ENCODE measurements at regions not wholly inside any gene's neighbourhood (a gene's known extent, or its start where the extent isn't known, plus 50 kb on each side); places are given as distances from the start of the nearest gene placed in this dataset.

DNA sequence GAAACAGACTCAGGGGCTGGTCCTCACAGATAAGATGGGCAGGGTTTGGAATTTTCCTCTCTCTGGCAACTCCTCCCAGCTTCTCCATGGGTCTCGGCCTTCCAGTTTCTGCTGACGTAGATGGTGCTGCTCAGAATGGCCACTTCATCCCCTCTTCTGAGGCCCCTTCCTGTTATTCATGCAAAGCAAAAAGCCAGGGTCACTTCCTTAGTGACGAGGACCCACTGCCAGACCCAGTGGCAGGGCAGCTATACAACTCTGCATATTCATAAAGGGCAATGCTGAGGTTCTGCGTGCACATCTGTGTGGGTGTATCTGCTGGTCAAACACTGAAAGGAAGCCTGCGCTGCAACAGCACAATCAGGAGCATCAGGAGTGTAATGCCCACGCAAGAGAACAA is 108.8 kb downstream of the WSCD1 start:
- Histone ChIP-seq H3K4me1 (ENCODE audit: control insufficient read depth, insufficient read depth, low read length) (no peaks in the 10 kb centered on the region), H3K36me3 (ENCODE audit: control insufficient read depth in 2 of 2, insufficient read depth in 1 of 2, low read length in 2 of 2) (no peaks in the 10 kb centered on the region), H3K9me3 (ENCODE audit: control insufficient read depth, insufficient read depth, low read depth, low read length) (no peaks in the 10 kb centered on the region), H3K27ac (ENCODE audit: extremely low read depth, low read depth, low read length) (no peak overlapping the region), H3K4me3 (ENCODE audit: low read depth, low read length) (no peak overlapping the region)
- CTCF ChIA-PET: interaction anchor here (0.7 kb wide), 1 partner anchor 8 kb away, joined by 3 read pairs; no protein-coding TSS in a partner anchor
- POLR2A ChIA-PET: no interaction called here
- TF ChIP-seq SP7 (tag by site-specific recombination; IDR thresholded peaks at IDR 0.05): no peak
- TF ChIP-seq, protein P1, sequence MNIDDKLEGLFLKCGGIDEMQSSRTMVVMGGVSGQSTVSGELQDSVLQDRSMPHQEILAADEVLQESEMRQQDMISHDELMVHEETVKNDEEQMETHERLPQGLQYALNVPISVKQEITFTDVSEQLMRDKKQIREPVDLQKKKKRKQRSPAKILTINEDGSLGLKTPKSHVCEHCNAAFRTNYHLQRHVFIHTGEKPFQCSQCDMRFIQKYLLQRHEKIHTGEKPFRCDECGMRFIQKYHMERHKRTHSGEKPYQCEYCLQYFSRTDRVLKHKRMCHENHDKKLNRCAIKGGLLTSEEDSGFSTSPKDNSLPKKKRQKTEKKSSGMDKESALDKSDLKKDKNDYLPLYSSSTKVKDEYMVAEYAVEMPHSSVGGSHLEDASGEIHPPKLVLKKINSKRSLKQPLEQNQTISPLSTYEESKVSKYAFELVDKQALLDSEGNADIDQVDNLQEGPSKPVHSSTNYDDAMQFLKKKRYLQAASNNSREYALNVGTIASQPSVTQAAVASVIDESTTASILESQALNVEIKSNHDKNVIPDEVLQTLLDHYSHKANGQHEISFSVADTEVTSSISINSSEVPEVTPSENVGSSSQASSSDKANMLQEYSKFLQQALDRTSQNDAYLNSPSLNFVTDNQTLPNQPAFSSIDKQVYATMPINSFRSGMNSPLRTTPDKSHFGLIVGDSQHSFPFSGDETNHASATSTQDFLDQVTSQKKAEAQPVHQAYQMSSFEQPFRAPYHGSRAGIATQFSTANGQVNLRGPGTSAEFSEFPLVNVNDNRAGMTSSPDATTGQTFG (tag by site-specific recombination; IDR thresholded peaks at IDR 0.05; ENCODE audit: borderline replicate concordance): no peak
- no peak for TF ChIP-seq ZBTB17 (tag by site-specific recombination; IDR thresholded peaks at IDR 0.05)
- no peak for TF ChIP-seq RBAK (tag by site-specific recombination; IDR thresholded peaks at IDR 0.05)
- TF ChIP-seq, protein P2, sequence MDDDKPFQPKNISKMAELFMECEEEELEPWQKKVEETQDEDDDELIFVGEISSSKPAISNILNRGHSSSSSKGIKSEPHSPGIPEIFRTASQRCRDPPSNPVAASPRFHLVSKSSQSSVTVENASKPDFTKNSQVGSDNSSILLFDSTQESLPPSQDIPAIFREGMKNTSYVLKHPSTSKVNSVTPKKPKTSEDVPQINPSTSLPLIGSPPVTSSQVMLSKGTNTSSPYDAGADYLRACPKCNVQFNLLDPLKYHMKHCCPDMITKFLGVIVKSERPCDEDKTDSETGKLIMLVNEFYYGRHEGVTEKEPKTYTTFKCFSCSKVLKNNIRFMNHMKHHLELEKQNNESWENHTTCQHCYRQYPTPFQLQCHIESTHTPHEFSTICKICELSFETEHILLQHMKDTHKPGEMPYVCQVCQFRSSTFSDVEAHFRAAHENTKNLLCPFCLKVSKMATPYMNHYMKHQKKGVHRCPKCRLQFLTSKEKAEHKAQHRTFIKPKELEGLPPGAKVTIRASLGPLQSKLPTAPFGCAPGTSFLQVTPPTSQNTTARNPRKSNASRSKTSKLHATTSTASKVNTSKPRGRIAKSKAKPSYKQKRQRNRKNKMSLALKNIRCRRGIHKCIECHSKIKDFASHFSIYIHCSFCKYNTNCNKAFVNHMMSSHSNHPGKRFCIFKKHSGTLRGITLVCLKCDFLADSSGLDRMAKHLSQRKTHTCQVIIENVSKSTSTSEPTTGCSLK (tag by site-specific recombination; IDR thresholded peaks at IDR 0.05): no peak

DNA sequence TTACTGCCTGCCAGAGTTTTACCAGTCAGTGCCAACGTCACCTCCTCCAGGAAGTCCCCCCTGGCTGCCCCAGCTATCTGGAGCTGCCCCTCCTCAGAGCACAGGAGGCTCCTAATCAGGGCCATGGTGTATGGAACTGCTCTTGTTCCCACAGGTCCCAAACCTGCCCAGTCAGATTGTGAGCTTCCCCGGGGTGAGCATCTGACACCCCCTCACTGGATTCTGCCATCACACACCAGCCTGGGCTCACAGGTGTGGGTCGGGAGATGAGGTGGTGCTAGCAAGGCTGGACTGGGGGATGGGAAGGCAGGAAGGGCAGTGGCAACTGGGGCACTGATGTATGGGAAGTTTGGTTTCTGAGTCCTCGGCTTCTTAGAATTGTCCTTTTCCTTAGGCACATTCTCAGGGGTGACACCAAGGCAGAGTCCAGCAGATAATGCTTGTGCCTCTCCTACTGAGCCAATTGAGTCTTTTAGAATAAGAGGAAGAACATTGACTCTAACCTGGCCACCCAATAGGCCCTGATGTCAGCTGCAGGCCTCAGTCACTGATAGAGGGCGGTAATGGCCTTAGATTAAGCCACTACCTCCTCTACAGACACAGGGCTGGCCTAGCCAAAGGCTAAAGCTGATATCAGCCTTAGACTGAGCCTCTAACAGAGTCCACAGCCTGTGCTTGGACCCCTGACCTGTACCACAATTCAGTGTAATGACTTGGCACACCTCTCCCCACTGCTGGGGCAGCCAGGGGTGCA is 107.9 kb downstream of the WSCD1 start:
- no peak overlapping the region for H3K4me3 ChIP-seq (ENCODE audit: low read depth, low read length)
- ChIA-PET POLR2A (no interaction called here), CTCF (interaction anchor here (0.6 to 0.7 kb wide), 3 partner anchors 9 to 586 kb away, joined by 3 to 4 read pairs (median 3); no protein-coding TSS in a partner anchor)

More for the DNA sequence above, 107.9 kb downstream of the WSCD1 start:
- Histone ChIP-seq H3K27ac (ENCODE audit: extremely low read depth, low read depth, low read length) (no peak overlapping the region), H3K9me3 (ENCODE audit: control insufficient read depth, insufficient read depth, low read depth, low read length) (no peaks in the 10 kb centered on the region), H3K4me1 (ENCODE audit: control insufficient read depth, insufficient read depth, low read length) (no peaks in the 10 kb centered on the region), H3K36me3 (ENCODE audit: control insufficient read depth in 2 of 2, insufficient read depth in 1 of 2, low read length in 2 of 2) (no peaks in the 10 kb centered on the region)
- TF ChIP-seq SP3 (tag by site-specific recombination; IDR thresholded peaks at IDR 0.05) (no peak), ZNF16 (tag by site-specific recombination; IDR thresholded peaks at IDR 0.05; ENCODE audit: low read depth) (no peak), TCF7L2 (IDR thresholded peaks at IDR 0.05; ENCODE audit: borderline replicate concordance, low read depth, low read length) (no peak)
